HG03457 (cell line): ENCODE measurements at regions not wholly inside any gene's neighbourhood (a gene's known extent, or its start where the extent isn't known, plus 50 kb on each side); places are given as distances from the start of the nearest gene placed in this dataset.

ENCODE experiments used
- ATAC-seq: cut with Tn5 transposase; IDR thresholded peaks from one replicate; pipeline ENCODE4 v1.9.1; 2021; ENCODE audit warnings: moderate number of reproducible peaks; ENCODE audit not compliant: unreplicated experiment

DNA sequence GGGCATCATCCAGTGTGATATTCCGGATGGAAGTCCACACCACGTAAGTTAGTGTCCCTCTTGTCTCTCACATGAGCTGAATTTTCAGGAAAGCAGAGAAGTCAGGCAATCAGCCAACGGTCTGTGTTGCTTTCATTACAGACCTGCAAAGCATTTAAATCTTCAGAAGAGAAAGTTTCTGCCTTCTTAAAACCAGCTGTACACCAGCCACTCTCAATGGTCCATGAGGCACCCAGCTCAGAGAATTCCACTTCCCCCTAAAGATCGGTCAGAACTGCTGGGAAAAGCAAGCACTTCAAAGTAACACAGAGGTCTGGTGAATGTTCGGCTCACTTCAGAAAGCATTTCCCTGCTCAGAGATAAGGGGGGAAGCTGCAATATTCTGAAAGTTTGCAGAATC, 903.7 kb downstream of the EPHA3 start:
- ATAC-seq: no peak

DNA sequence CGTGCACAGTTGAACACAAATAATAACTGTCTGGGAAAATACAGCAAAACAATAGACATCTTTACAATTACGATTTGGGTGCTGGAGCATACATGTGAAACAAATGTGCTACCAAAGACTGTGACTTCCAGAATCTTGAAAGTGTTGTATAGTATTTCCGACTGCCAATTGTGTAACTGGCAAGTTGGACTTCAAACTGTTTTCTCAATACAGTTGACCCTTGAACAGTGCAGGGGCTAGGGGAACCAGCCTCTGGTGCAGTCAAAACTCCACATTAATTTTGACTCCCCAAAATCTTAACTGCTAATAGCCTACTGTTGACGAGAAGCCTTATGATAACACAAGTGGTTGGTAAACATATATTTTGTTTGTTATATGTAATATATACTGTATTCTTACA, 904.2 kb downstream of the EPHA3 start:
- ATAC-seq: no peak

DNA sequence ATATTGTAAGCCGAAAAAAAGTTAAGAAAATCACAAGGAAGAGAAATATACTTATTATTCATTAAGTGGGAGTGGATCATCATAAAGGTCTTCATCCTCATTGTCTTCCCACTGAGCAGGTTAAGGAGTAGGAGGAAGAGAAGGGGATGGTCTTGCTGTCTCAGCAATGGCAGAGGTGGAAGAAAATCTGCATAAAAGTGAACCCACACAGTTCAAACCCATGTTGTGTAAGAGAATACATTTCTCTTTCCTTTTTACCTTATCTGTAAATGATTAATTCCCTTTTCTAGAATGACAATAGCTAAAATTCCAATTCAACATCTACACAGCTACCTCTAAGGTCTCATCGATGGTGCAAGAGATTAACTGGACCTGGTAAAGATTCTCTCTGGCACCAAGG, 904.6 kb downstream of the EPHA3 start:
- no peak for ATAC-seq

DNA sequence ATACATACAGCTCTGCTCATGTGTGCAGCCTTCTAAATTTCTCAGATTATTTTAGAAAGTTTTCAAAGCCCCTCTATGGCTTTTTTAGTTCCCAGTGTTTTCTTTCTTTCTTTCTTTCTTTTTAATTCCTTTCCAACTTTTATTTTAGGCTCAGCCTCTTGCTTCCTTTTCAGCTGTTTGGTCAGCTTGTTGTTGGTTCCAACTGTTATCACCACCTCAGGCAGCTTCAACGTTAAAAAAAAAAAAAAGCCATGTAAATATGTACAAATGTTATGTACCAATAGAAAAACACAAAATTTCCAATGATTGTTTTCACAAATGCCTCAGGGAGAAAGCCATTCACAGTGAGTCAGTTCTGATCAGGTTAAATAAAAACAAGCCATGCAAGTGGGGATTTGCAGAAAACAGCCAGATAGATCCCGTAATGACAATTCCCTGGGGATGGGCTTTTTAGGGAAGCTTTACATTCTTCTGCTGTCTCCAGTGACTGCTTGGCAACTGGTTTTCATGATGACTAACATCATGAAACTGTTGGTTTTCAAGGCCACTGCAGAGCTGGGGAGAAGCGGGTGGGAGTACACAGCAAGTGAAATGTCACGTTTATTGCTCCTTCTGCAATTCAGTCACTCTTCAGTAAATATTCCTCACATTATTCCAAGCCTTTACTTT, 908.4 kb downstream of the EPHA3 start:
- no peak for ATAC-seq

DNA sequence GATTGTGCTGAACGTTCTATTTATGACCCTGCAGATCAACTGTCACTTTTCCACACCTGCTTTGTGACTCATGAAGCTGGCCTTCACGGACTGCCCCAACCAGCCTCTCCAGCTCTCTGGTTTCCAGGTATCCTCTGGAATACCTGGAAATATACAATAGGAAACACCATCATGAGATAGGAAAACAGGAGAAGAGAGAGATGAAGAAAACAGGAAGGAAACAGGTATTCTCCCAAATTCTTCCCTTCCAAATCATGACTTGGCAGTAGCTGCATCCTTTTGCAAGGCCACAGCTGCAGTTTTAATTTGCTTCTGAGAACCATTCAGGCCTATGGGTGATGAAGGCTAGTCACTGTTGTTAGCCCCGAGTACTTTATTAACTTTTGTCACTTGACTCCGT, 909.1 kb downstream of the EPHA3 start:
- no peak for ATAC-seq

DNA sequence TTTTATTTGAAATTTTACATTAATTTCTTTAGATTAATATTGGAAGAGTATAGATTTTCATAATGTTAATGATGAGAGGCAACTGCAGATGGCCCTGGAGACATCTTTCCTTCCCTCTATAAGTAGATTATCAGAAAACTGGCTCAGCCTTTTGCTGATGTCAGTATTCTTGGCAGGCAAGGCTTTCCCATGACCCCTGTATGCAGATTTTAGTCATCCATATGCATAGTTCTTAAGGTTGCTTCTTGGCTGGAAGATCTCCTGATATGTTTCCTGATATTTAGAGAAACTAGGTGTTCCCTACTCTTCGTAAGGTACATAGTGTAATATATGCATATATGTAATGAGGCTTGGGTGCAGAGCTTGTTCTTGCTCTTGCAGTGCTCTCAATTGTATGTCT, 911.4 kb downstream of the EPHA3 start:
- ATAC-seq: no peak

DNA sequence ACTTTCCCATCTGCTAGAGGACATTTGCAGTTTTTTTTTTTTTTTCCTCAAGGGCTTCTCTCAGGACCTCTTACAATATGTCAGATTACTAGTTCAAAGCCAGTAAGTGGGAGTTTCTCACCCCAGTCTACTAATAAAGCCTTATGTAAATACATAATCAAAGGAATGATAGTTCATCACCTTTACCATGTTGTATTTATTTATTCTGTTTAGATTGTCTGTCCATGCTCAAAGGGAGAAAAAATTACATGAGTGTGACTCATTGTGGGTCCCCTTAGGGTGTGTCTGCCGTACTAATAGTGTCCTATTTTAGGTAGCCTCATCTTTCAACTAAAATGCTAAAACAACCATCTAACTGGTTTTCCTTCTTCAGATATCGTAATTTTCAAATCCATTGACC, 917.6 kb downstream of the EPHA3 start:
- ATAC-seq: no peak

DNA sequence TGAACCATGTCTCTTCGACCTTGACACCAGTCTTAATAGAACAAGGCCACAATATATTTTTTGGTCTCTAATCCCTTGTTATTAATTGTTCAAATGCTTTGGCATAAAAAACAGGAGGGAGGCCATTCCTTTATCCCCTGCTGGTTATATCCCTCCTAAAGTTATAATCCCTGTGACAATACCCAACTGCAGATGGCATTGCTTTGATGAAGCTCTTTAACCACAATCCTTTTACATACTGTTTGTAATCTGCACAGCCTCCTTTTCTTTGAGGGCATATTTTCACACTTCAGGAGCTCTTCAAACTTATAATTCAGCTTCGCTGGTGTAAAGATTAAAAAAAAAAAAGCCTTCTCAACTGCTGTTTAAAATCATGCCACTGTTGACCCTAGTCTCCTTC, 919.0 kb downstream of the EPHA3 start:
- ATAC-seq: no peak

DNA sequence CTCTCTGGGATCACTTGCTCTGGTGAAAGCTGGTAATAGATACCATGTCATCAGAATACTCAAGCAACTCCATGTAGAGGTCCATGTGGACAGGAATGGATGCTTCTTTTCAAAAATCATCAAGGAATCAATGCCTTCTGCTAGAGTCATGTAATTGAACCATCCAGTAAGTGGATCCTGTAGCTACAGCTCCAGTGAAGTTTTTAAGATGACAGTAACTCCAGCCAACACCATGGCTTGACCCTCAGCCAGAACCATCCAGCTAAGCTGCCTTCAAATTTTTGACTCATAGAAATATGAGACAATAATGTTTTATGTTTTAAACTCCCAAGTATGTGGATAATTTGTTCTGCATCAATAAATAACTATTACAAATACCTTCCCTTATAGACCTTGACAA, 923.7 kb downstream of the EPHA3 start:
- no peak for ATAC-seq

DNA sequence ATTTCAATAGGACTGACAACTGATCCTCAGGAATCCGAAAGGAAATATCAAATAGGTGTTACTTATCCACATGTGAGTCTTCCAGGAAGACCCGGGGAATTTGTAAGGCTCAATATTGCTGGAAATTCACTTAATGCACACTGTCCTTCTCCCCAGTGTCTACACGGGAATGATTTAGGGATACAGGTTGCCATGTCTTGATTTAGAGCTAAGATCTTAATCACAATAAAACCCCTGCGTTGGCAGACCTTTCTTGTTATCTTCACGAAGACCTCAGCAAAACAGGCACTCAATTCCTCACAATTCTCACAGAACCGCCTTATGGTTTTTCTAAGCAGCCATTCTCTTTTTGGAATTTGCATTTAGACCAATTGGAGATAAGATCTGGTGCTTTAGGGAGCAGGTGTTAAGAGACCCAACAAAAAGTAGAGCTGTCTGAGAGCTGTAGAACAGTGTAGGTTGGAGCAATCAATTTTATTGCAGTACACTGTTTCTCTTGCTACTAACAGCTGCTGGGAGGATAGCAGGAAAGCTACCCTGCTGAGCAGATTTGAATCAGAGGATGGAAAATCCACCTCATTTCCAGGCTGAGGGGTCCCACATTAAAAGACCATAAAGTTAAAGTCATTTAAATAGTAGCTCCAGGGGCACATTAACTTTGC, 925.7 kb downstream of the EPHA3 start:
- ATAC-seq: no peak

DNA sequence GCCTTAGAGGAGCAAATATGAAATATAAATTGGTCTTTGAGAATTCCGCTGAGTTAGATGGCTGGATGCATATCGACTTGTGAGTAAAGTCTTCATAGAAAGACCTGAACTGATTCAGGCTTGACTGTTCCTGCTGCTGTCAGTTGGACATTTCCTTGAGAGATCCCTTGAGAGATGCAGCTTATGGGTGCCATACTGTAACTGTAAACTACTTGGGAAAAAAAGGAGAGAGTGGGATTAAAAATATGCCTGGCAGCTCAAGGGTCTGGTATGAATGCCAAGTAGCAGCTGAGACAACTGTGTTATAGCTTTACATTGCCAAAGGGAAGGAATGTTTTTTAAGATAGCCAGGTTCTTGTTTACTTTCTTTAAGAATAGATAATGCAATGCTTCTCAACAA, 926.6 kb downstream of the EPHA3 start:
- ATAC-seq: no peak

DNA sequence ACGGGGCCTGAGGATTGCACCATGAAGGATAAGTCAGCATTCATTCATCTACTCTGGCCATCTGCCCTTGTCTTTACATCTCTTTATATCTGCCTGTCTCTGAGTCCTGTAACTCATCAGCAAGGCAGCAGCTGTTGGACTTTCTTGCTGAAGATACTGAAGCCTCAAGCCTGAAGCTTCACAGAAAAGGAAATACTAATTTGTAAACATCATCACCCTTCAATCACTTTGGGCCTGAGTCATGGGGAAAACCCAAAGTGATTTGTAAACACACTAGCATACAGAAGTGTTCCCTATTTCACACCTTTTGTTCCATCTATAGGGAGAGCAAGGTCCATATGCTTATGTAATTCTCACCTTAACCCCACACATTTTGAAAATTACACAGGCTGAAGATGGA, 928.2 kb downstream of the EPHA3 start:
- no peak for ATAC-seq

DNA sequence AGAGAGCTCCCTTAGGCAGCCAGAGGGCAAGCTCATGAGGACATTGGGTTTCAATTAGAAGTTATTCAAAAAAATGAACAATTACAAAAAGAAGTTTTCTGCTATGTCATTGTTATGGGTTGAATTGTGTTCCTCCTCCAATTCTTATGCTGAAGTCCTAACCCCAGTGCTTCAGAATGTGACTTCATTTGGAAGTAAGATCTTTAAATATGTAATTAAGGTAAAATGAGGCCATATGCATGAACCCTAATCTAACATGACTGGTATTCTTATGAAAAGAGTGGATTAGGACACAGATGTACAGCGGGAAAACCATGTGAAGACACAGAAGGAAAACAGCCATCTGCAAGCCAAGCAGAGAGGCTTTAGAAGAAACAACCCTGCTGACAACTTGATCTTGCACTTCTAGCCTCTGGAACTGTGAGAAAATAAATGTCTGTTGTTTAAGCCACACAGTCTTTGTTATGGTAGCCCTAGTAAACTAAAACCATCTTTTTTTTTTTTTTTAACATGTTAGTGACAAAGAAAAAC, 929.6 kb downstream of the EPHA3 start:
- no peak for ATAC-seq

DNA sequence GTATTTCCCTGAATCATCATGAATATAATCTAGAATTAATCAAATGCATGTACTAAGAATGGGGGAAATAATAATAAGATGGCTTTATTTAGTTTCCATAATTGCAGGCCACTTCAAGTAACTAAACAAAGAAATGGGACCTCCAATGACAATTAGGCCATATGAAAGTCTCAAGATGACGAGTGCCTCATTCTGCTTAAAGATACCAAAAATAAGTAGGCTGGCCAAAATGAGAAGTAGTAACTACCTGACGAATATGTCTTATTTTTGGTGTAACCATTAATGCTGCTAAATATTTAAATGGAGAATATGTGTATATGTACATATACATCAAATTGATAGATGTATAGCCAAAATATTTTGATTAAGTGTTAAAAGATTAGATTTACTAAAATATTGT, 932.6 kb downstream of the EPHA3 start:
- ATAC-seq: no peak

DNA sequence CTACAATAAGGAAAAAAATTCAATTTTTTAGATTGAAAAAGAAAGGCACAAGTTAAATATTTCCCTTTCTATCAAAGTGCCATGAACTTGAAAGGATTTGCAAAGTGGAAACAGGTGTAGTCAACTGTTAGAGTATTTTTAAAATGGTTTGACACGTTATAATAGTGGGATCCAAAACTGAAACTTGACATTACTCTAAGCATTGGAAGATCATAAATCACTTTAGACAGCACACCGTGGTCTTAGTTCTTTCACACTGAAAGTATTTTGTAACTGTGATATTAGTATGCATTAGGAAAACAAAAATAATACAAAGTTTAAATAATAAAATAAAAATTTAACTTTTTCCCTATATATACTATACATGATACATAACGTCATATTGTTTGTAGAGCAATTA, 933.1 kb downstream of the EPHA3 start:
- ATAC-seq: no peak

DNA sequence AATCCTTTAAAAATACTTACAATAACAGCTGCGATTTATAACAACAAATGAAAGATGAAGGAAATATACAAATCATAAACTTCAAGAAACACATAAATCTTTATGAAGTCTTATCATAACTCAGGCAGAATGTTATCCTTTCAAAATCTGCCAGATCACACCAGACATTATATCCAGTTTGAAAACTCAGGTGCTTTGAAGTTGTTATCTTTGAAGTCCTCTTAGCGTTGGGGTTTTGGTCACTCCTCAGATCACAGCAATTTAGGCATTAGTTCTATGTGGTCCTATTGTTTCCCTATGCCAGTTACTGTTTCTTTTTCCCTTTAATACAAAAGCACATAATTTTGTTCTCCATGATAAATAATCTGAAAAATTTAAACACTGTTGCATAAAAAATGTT, 934.6 kb downstream of the EPHA3 start:
- ATAC-seq: no peak

DNA sequence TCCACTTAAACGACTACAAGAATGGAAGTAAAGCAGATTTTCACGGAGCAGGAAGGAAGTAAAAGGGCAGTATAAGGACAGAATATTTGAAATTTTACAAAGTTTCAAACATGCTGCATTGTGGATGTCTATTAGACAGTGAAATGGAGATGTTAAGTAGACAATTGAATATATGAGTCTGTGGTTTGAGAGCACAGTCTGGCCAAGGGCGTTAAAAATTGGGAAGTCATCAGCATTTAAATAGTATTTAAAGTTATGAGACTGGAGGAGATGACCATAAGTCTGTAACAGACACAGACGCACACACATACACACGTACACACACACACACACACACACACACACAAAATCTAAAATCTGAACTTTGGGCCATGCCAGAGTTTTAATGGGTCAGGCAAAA, 935.9 kb downstream of the EPHA3 start:
- no peak for ATAC-seq

DNA sequence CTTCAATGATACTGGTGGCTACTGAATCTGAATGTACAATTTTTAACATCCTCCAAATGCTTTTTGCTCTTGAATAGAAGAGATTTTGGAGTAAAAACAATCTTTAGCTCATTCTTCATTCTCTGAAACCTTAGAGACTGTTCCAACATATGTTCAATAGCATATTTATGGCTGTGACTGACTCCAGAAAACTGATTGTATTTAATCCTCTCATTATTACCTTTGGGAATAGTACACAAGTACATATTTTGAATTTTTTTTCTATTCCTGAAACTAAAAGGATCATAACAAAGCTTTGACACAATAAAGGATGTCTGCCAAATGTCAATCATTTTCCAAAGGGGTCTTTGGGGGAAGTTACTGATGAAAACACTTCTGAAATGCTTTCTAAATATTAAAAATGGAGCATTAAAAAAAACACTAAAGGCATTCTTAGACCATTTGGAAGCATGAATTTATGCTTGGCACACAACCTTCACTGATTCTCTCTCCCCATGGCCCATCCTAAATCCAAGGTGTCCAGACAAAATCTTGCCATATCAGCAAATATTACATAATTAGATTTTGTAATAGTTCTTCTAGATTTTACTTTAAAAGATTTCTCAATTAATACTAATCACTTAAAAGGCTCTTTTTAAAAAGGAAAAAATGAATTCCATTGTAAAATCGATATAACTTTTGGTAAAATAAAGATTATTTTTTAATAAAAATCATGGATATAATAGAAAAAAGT, 936.8 kb downstream of the EPHA3 start:
- no peak for ATAC-seq

DNA sequence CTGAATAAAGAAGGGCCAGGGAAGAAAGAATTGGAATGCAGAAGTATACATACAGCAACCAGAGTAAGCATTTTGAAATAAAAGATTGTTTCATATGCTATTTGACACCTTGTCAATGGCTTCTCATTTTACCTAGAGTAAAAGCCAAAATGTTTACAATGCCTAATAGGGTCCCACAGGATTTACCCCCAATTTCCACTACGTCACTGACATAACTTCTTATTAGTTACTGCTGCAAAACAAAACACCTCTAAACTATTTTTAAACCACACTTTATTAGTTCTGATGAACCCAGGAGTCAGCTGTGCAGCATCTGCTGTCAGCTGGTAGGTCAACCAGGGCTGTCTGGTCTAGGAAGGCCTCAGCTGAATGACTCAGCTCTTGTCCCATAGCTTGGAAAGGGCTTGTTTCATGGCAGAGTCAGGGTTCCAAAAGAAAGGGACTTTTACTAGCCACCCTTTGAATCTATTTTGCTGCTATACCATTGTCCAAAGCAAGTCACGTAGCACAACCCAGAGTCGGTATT, 945.1 kb downstream of the EPHA3 start:
- no peak for ATAC-seq

DNA sequence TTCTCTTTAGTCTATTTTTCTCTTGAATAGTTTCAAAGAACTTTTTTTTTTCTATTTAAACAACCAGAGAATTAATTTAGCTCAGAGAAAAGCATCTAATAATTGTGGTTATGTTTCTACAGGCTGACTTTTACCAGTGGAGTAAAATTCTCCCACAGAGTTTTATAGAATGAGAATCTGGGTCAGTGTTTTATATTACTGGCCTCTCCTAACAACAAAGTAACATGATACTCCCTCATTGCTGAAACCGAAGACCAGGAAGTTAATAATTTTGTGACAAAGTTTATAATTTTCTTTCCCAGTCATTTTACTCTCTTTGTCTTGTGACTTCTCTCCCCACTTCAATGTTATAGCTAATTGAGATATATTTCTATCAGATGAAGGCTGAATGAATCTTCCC, 946.9 kb downstream of the EPHA3 start:
- no peak for ATAC-seq

DNA sequence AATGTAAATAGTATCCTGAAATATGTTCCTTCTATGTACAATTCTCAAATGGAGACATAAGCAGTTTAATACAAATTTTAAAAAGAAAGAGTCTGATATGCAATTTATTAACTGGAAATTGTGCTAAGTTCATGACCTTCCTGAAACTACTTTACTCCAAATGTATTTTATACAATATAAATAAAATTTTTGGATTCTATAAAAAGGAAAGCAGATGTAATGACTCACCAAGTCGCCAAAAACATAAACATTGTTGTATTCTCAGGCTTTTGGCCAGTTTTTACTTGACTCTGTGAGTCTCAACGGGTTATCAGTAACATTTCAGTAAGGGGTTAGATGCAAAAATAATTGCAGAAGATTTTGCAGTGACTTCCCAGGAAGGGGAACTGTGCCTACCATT, 948.2 kb downstream of the EPHA3 start:
- no peak for ATAC-seq
